VCaP (cell line): ENCODE measurements at regions not wholly inside any gene's neighbourhood (a gene's known extent, or its start where the extent isn't known, plus 50 kb on each side); places are given as distances from the start of the nearest gene placed in this dataset.

Experiments used
- H3K27ac ChIP-seq: fragments of 450-650 bp; 2 replicates; pipeline ENCODE4 v1.5.1; 2017
- TF ChIP-seq, protein P1 (sequence below): fragments of 450-650 bp; conservative IDR thresholded peaks from 2 replicates; pipeline ENCODE4 v1.5.1; 2017; ENCODE audit warnings: mild to moderate bottlenecking, moderate library complexity

GRCh38 chr18:4871197-4871596 is 325.9 kb downstream of the AKAIN1 start:
- H3K27ac ChIP-seq = no peak overlapping the region
- TF ChIP-seq, protein P1, sequence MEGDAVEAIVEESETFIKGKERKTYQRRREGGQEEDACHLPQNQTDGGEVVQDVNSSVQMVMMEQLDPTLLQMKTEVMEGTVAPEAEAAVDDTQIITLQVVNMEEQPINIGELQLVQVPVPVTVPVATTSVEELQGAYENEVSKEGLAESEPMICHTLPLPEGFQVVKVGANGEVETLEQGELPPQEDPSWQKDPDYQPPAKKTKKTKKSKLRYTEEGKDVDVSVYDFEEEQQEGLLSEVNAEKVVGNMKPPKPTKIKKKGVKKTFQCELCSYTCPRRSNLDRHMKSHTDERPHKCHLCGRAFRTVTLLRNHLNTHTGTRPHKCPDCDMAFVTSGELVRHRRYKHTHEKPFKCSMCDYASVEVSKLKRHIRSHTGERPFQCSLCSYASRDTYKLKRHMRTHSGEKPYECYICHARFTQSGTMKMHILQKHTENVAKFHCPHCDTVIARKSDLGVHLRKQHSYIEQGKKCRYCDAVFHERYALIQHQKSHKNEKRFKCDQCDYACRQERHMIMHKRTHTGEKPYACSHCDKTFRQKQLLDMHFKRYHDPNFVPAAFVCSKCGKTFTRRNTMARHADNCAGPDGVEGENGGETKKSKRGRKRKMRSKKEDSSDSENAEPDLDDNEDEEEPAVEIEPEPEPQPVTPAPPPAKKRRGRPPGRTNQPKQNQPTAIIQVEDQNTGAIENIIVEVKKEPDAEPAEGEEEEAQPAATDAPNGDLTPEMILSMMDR = no peak

DNA sequence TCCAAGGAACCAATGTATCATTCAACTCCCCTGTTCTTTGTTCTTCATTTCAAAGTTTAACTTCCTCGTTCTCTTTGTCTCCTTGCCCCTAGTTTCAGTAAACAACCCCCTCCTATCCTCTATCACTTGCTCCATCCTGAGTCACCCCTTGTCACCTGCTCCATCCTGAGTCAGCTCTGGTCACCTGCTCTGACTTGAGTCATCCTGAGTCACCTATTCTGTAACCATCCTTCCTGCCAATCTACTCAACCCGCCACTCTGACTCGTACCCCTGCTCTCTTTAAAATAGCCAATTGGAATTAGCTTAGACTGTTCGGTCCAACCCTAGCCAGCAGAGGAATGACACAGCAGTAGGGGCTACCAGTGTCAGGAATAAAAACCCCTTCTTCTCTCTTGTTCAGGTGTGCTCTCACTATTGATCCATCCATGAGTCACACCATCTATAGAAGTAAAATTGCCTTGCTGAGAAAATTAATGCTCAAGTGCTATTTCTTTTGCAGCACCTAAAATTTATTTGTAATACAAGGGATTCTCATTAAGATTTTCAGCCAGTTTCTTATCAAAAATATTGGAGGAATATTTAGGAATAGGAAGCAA is 326.8 kb downstream of the AKAIN1 start:
- TF ChIP-seq, protein P1 = no peak

GRCh38 chr18:4869155-4869554 is 327.9 kb downstream of the AKAIN1 start:
- TF ChIP-seq, protein P1 = no peak
- H3K27ac ChIP-seq = no peak overlapping the region

More for the DNA sequence above, 326.8 kb downstream of the AKAIN1 start:
- H3K27ac ChIP-seq = no peak overlapping the region

DNA sequence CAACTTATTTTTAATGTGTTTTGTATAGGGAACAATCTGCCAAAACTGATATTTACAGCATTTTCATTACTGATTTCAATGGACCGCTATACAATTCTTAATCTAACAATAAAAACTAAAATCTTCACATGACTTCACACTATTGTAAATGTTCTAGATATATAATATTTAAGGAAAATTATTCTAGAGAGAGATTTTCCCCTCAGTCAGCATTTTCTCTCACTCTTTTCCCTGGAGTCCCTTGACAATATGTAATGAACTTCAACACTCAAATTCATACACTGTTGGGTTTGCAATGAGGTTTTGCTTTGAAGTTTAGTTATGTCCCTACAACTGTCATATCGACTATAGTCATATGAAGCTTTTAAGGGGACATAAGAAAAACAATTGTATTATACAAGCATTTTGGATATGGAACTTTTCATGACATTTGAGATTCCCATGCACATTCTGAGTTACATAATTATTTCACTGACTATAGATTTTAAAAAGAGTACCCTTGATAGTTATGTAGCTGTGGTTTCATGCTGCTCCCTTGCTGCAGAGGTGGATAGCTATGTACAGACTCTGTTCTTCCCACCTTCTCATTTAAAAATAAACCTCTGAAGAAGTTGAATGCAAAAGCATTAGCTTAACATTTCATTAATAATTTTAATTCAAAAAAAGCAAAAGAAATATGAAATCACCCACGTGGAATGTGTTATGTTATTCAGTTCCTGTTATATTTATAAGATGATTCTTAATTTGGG is 338.5 kb downstream of the AKAIN1 start:
- no peak overlapping the region for H3K27ac ChIP-seq
- TF ChIP-seq, protein P1 = no peak

GRCh38 chr18:4854671-4855070 is 342.4 kb downstream of the AKAIN1 start:
- no peak overlapping the region for H3K27ac ChIP-seq
- TF ChIP-seq, protein P1 = no peak

DNA sequence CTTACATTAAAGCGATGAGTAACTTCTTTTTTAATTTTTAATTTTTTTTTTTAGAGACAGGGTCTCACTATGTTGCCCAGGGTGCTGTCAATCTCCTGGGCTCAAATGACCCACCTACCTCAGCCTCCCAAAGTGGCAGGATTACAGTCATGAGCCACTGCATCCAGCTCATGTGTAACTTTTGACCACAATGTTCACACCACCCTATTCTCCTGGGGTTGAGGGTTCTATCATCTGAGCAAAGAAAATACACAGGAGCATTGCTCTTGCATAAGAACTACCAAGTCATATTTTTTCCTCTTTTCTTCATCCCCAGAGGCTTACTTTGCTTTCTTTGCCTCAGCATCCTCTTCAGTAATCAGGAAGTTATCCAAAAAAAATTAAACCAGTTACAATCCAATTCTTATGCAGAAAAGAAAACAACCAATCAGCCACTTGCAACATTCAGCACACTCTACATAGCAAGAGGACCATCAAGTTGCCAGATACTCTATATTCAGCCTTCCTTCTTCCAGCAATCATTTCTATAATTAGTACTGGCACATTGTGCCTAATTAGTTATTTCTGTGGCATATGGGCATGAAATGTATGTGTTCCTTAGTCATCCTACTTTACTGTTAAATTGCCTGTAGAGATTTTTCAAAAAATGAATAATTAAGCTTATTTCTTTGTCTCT is 345.6 kb downstream of the AKAIN1 start:
- H3K27ac ChIP-seq = no peak overlapping the region
- TF ChIP-seq, protein P1 = no peak

- TF ChIP-seq, protein P1 = no peak
Observed at GRCh38 chr18:4847056-4847455, 350.0 kb downstream of the AKAIN1 start.

More at GRCh38 chr18:4847056-4847455, 350.0 kb downstream of the AKAIN1 start:
- H3K27ac ChIP-seq = no peak overlapping the region
